HG02571 (cell line): ENCODE measurements at regions not wholly inside any gene's neighbourhood (a gene's known extent, or its start where the extent isn't known, plus 50 kb on each side); places are given as distances from the start of the nearest gene placed in this dataset.
"Not testable (repeated sequence)": the region's sequence is repeated elsewhere in the genome, so short reads cannot be mapped to it uniquely, and the experiment has no call there.

Source experiments
- ATAC-seq: cut with Tn5 transposase; IDR thresholded peaks from one replicate; pipeline ENCODE4 v1.9.1; 2021; ENCODE audit warnings: mild to moderate bottlenecking, moderate library complexity; ENCODE audit not compliant: unreplicated experiment

DNA sequence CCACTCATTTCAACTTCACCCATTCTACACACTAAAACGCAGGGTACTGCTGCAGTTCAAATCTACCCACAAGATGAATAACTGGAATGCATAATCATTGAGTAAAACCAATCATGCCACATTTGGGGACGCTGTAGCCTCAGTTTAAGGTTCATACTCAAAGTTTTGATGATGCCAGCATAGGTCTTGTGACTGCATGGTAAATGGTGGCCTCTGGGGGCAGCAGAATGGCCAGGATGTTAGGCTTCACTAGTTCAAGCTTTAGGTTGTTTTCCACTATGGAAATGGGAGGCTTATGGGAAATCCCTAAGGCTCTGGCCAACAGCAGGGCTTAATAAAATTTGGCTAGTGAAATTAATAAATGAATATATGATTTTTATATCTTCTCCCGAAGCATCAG lies 104.3 kb upstream of the TSC22D2 start:
- ATAC-seq, result no peak

DNA sequence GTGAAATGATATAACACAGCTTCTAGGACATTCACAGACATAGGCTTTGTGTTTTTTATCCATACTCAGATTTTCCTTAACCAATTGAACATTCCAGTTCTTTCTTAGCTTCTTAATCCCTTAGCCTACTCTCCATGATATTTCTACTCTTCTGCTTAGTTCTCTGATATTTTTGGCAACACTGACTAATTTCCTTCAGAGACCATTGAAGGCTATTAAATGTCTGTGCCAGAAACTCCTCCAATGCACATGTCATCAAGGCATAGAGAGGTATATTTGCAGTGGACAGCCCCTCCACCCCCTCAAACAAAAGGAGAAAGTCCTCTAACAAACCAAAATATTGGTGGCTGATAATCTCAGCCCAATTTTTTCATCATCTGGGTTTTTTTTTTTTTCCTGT lies 105.9 kb upstream of the TSC22D2 start:
- ATAC-seq, result no peak

DNA sequence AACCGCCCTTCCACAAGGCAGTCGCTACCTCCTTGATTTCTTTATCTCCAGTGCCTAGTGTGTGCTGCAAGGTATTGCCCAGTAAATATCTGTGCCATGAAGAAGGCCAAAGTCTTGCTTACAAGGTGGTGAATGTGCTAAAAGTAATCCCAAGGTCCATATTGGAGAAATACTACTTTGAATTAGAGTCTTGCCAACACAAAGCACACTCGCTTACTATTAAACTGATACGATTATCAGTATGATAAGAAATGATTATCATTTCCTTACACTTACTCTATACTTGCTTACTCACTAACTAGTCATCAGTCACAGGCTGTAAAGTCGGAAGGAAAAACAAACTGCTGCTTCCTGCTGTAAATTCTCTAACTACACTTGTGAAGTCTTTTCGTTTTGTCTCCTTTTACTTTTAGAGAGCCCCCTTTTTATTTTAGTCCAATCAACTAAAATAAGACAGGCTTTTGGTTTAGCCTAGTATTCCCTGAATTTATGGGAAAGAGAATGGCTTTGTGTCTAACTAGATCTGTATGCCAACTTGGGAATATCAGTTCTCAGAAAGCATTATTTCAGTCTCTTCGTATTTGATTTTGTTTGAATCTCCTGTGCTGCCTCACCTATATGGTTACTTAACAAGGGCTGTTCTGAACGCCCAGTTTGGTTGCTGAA lies 107.1 kb upstream of the TSC22D2 start:
- ATAC-seq, result no peak

DNA sequence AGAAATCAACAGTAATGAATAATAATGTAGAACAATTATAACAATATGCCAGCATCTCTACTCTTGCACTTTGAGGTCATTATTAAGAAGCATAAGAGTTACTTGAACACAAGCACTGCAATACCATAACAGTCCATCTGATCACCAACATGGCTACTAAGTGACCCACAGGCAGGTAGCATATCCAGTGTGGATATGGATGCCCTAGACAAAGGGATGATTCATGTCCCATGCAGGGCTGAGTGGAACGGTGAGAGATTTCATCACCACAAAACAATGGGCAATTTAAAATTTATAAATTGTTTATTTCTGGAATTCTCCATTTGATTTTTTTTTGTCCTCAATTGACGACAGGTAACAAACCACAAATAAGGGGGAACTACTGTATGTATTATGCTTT lies 107.7 kb upstream of the TSC22D2 start:
- ATAC-seq, result no peak

DNA sequence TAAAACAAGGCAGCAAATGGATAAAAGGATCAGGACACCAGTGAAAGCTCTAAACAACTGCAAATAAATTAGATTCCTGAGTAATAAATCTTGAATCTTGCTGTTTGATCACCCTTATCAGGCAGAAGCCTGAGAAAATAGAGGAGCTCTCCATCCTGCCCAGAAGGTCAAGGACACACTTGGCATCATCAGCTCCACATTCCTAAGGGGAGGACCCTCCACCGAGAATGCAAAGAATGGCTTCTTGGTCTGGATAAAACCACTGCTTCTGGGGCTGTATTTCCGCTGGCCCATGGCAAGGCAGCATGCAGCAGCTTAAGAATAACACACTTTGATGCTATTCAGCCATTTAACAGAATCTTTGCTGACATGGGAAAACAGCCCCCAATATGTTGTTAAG lies 108.9 kb upstream of the TSC22D2 start:
- ATAC-seq, result no peak

DNA sequence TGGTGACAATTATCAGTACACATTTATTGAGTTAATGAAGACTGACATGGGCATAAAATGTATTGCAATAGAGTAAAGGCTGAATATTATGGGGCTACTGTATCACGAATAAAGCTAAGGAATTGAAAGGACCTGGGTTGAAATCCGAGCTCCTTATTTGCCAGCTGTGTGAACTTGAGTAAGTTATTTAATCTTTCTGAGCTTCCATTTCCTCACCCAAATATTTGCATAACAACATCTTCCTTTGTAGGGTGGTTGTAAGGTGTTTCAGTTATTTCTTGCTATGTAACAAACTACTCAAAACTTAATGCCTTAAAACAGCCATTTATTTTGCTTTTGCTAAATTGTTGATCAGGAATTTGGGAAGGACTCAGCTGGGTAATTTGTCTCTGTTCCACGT lies 111.1 kb upstream of the TSC22D2 start:
- ATAC-seq, result no peak

DNA sequence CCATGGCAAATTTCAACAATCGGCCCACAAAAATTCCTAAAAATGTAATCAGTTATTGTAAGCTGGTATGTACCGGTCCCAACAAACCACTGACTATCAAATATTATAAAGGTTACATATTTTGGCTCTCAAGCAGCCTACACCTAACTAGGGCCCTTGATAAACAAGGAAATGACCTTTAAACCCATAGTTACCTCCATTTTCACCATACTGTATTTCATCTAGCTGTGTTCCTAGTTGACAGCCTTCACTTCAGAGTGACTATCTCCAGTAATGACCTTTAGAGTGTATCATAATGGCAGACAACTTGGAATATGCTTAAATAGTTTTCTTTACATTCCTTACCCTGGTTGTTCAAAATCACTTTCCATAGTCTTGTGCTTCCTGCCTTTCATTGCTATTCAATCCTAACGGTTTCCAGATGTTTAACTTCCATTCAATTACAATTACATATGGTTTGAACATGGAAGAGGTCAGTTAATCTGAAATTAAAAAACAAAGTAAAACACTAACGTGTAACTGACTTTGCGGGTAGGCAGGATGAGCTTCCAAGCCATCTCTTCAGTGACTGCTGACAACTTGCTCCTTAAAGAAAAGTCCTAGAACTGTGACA lies 111.9 kb upstream of the TSC22D2 start:
- no peak for ATAC-seq

DNA sequence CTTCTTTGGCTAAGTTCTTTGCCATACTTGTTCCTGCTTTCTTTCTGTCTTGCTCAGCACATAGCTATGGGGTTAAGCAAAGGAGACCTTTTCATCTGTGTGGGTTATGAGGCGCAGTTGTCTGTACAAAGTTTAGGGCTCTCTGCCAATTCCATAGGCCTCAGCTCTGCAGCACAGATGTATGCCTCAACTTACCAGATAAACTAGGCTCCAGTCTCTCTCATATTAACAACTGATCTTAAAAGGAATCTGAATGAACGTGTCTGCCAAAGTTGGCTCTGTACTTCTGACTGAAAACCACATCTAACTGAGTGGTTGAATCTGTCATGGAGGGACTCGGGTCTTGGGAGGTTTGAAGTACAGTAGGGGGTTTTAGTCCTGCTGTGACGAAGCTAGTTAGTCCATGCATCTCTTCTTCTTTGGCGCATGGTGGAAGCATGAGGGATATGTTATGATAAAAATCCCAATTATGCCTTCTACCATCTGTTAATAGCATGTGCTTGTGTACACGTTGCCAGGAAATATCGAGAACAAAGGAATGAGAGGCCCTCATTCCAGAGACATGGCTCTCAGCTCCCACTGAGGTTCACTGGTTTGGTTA lies 114.6 kb upstream of the TSC22D2 start:
- ATAC-seq, result no peak

DNA sequence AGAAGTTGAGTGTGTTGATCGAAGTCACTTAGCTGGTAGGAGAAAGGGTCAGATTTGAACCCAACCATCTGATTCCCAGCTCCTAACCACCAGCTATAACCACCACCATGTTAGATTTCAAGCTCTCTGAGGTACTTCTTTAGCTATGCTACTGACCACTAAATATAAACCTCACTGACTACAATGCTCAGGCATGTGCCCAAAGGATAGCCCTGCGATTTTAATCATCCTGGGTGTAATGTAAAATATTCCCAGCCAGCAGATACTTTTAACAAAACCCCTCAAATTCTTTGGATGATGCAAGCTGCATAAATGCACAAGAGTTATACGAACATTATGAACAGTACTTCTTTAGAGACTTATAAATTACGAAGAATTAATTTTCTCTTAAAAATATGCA lies 115.2 kb upstream of the TSC22D2 start:
- ATAC-seq, result no peak

DNA sequence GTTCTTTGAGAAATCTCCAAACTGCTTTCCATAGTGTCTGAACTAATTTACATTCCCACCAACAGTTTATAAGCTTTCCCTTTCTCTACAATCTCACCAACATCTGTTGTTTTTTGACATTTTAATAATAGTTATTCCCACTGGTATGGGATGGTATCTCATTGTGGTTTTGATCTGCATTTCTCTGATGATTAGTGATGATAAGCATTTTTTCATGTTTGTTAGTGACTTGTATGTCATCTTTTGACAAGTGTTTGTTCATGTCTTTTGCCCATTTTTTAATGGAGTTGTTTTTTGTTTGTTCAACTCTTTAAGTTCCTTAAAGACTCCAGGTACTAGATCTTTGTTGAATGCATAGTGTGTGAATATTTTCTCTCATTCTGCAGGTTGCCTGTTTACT lies 116.6 kb upstream of the TSC22D2 start:
- ATAC-seq, result no peak

DNA sequence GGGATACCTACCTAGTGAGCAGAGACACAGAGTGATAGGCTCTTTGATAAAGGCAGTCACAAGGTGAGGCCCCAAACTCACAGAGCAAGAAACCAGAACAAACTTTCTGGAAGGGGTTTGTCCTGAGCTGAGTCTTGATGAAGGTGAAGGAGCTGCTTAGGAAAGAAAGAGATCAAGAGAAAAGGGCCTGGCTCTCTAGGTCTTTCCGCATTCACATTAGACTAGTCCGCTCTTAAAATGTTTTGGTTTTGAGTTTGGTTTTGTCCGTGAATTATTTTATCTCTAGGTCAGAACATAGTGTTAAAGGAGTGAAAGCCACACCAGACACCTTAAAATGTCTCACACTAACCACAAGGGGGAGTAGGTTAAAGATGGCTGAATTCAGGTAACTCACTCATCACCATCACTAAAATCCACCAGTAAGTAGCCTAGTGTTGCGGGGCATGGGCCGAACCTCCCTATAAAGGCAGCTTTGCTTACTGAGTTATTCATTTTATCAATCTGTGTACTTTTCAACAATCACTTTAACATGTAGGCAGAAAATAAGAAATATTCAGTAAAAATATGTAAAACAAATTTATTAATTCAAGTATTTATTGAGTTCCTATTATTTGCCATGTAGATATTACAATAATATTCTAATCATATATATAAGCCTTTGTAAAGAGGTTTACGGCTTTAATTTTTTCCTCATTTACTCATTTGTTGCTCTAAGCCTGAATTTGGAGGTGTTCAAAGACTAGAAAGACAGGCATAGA lies 121.5 kb upstream of the TSC22D2 start:
- ATAC-seq, result peak; percentile 62

DNA sequence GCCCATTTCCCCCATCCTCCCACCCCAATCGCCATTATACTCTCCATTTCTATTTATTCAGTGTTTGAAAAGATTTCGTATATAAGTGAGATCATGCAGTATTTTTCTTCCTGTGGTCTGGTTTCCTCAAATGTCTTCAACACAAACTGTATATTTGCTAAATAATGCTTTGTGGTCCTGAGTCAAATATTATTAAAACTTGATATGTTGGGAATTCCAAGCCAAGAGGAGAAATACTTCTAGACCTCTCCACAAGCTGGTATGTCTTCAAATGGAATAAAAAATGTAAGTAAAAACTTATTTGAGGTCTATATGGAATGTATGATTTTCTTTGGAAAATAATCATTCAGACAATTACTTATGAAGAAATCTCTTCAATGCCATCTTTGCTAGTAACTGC lies 122.5 kb upstream of the TSC22D2 start:
- ATAC-seq, result no peak

DNA sequence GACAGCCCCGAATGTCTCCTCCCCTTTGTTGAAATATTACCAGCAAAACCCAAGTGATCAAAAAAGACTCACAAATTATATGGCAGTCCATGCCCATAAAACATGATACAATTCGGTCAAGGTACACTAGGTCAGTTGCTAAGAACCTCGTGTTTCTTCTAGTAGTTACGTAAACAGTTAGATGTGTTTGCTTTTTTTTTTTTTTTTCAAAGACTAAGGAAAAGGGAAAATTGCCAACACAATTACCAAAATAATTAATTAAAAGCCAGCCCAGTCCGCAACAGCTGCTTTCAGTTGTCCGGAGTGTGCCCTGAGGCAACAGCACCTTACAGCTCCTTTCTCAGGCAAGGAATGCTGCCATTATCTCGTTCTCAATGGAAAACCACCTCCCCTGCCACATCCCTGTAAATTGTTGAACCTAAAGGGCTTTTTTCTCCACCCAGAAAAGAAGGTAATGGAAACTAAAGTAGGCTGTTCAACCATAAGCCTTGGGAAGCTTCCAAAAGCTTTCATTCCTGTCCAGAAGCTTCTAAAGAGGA lies 129.2 kb upstream of the TSC22D2 start:
- no peak for ATAC-seq

DNA sequence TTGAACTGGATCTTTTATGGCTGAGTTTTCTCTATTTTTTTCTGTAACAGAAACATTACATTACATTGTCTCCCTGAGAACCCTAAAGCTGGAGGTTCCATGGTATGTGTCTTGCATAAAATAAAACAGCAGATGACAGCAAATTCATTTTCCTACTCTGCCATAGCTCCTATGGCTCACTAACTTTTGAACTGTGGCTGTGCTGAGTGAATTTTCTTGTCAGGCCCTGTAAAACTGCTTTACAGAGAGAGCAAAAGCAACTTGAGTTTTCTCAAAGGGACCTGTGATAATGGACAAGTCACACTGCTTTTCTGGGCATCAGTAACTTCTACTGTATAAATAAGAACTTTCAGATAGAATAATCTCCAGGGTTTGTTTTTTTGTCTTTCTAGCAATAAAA lies 129.9 kb upstream of the TSC22D2 start:
- ATAC-seq, result no peak

DNA sequence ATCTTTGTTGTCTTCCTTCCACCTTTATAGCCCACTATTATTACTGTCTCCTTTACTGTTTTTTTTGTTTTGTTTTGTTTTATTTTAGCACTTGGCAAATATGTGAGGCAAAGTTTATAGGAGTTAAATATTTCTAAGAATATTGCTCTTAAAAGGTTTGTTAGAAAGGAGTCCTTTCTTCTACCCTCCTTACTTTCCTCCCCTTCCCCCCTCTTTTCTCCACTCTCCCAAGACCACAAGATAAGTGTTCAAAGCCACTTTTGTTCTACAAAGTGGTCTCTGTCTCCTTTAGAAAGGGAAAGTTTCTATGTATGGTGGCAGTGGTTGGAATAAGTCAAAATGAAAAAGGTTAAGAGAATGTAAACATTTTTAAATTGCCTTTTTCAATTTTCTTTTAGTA lies 130.7 kb upstream of the TSC22D2 start:
- ATAC-seq, result no peak

DNA sequence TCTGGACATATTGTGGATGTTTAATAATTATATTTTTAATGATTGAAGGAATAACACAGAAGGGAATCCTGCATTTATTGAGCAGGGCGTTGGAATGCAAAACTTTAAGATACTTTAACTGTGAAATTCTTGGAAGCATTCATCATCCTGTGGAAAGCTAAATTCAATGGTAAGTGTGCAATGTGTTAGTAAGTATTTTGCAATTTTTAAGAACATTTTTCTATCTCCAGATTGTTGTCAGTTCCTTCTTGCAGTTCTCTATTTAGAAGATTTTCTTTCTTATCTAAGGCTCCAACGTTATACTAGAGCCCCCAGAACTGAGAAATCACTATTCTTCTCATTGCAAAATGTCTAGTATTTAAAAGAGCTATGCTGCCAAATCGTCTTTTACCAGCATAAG lies 132.2 kb upstream of the TSC22D2 start:
- ATAC-seq, result no peak

DNA sequence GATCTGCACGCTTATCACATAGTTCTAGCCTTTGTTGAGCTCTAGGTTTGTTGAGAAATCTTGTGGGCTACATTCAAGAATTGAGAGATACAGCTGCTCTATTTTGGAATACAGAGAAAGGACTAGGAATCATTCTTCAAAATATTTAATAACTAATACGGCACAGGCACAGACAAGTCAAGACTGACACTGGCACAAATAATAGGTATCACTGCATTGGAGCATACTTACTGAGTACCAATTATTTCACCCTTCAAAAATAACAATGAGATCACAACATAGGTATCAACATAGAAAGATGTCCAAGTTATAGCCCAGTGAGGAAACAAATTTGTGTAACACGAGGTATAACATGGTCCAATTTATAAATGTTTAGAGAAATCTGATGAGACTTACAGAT lies 133.7 kb upstream of the TSC22D2 start:
- ATAC-seq, result no peak

DNA sequence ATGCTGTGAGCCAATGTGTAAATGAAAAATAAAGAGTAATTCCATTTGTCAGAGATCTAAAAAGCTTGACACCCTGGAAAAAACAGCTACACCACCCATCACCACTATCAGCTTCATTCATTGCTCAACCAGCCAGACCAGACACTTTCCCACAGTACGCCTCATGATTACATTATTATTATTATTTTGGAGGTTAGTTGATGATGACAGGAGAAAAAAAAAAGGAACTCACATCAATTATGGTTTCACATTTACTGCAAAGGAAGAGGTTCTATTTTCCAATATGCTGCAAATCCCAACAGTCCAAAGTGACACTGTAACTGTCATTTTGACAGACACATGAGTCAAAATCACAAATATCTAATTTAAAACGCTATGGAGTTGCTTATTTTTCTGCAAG lies 134.7 kb upstream of the TSC22D2 start:
- ATAC-seq, result no peak

DNA sequence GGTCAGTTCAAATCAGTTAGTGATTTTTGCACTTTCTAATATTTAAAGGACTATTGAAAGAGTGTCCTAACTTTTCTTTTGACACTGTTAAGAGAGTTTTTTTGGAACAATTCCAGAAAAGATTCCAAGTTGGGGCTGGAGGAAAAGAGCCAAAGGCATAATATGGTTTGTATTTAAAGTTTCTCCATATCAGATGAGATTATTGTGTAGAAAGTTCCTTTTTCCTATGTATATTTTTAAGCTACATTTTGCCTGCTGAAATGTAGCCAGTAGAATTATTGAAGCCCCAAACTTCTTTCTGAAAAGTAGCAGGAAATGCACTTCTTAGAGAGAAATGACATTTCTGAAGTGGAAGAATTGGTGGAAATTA lies 136.5 kb upstream of the TSC22D2 start:
- ATAC-seq, result no peak

DNA sequence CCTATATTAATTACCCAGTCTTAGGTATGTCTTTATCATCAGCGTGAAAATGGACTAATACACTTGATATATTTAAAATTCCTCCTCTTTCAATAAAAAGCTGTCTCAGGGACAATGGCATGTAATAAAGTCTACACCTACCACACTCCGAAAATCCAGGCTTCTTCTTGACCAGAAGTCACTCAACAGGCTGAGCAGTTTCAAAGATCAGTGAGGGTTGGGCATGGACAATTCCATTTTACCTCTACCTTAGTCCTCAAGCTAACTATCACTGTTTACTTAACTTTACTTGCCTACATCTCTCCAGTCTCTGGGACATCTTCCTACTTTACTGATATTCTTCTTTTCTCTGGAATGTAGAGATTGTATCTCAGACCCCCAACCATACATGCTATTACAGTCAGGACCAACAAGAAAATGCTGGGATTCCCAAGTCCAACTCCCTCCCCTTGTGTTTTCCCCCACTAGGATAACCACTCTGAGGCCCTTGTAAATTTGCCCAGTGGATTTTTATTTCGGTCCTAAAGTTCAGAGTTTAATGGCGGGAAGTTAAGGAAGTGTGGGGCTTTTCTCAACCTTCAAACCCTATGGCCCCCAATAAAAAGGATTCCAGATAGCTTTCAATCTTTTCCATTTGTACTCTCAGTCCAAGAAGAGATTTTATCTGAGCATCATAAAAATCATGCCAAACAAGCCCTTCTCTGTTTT lies 137.1 kb upstream of the TSC22D2 start:
- ATAC-seq, result no peak

DNA sequence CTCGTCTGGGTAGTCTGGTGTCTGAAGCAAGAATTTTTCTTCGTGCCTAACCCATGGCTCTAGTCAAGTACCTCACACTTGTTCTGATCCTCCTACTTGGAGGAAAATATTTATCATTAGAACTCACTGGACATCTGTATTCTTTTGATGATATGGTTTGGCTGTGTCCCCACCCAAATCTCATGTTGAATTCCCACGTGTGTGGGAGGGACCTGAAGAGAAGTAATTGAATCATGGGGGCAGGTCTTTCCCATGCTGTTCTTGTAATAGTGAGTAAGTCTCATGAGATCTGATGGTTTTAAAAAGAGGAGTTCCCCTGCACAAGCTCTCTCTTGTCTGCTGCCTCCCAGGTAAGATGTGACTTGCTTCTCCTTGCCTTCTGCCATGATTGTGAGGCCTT lies 137.7 kb upstream of the TSC22D2 start:
- ATAC-seq, result not testable (repeated sequence)
